ENCODE measurements at regions not wholly inside any gene's neighbourhood (a gene's known extent, or its start where the extent isn't known, plus 50 kb on each side); places are given as distances from the start of the nearest gene placed in this dataset.

- no peak overlapping the region for H2AFZ ChIP-seq (ENCODE audit: low read depth, low read length, poor library complexity, severe bottlenecking)
- POLR2A ChIA-PET: no interaction called here
- no peaks in the 10 kb centered on the region for H3K4me1 ChIP-seq (ENCODE audit: control insufficient read depth in 1 of 2, insufficient read depth in 2 of 2, low read length in 2 of 2)
- DNase-seq (ENCODE audit: low read depth, low spot score) (no peak), ATAC-seq (no peak)
- RAD21 ChIA-PET (ENCODE audit: low non-redundant PET in 1 of 2, low total read pairs in 2 of 2, uncharacterized antibody in 2 of 2, unreplicated experiment in 2 of 2): no interaction called here
- H3K36me3 ChIP-seq (ENCODE audit: control insufficient read depth in 1 of 2, insufficient read depth in 2 of 2, low read length in 2 of 2): no peaks in the 10 kb centered on the region
- H3K27me3 ChIP-seq (ENCODE audit: insufficient read depth, low read length): no peaks in the 10 kb centered on the region
- H3K4me3 ChIP-seq (replicated peaks in 1 of 2; ENCODE audit: low read depth in 1 of 2, low read length in 2 of 2): no peak overlapping the region
- no TSS peak for BruUV-seq (replicated peaks)
- intact Hi-C loops (cut with micrococcal nuclease): no loop called here
- H3K4me2 ChIP-seq (ENCODE audit: low read length): no peak overlapping the region
- H3K9ac ChIP-seq (ENCODE audit: low read length): no peak overlapping the region
- H3K27ac ChIP-seq (ENCODE audit: low read depth, low read length): no peak overlapping the region
- CTCF ChIA-PET: no interaction called here
- TF ChIP-seq ZNF274 (IDR thresholded peaks at IDR 0.05; ENCODE audit: low read depth, low read length) (no peak), JUND (IDR thresholded peaks at IDR 0.05) (no peak), ELF1 (IDR thresholded peaks at IDR 0.05; ENCODE audit: borderline replicate concordance, low read depth) (no peak), SIN3A (IDR thresholded peaks at IDR 0.05; ENCODE audit: low read depth) (no peak), ZBTB33 (IDR thresholded peaks at IDR 0.05; ENCODE audit: extremely low read depth, insufficient replicate concordance, low read length) (no peak), RAD21 (IDR thresholded peaks at IDR 0.05; ENCODE audit: low read depth) (no peak), POLR2AphosphoS5 (IDR thresholded peaks at IDR 0.05; ENCODE audit: low read depth, low read length) (no peak), REST (IDR thresholded peaks at IDR 0.05; ENCODE audit: low read depth) (no peak), SRF (IDR thresholded peaks at IDR 0.05; ENCODE audit: low read depth) (no peak), ZFX (IDR thresholded peaks at IDR 0.05) (no peak), MAX (IDR thresholded peaks at IDR 0.05) (no peak), SP1 (IDR thresholded peaks at IDR 0.05; ENCODE audit: low read depth) (no peak), YY1 (IDR thresholded peaks at IDR 0.05; ENCODE audit: extremely low read depth, insufficient replicate concordance, low read depth, low read length) (no peak), CBX3 (IDR thresholded peaks at IDR 0.05; ENCODE audit: low read depth) (no peak), CEBPB (IDR thresholded peaks at IDR 0.05; ENCODE audit: low read depth) (no peak), TCF7L2 (IDR thresholded peaks at IDR 0.05; ENCODE audit: borderline replicate concordance, extremely low read depth, insufficient read depth, insufficient read length) (no peak), EGR1 (IDR thresholded peaks at IDR 0.05; ENCODE audit: low read depth) (no peak), EZH2 (IDR thresholded peaks at IDR 0.05) (no peak)
- peaks cover 4 to 6% of the 10 kb centered on the region in 2 experiments; a peak in 1 of 4 replicates for H3K9me3 ChIP-seq (ENCODE audit: control insufficient read depth in 1 of 2, insufficient read depth in 1 of 2, low read depth in 1 of 2, low read length in 2 of 2)
- H4K20me1 ChIP-seq (ENCODE audit: insufficient read depth): no peaks in the 10 kb centered on the region
- no peaks in the 10 kb centered on the region for H3K79me2 ChIP-seq (ENCODE audit: insufficient read depth, low read length)
- no peaks in the 10 kb centered on the region for H3K9me2 ChIP-seq (ENCODE audit: insufficient read depth)
Measured at GRCh38 chr5:13263701-13264100, 680.8 kb downstream of the DNAH5 start.

All from HCT116 (cell line).